ENCODE measurements at regions not wholly inside any gene's neighbourhood (a gene's known extent, or its start where the extent isn't known, plus 50 kb on each side); places are given as distances from the start of the nearest gene placed in this dataset.
"Not testable (repeated sequence)": the region's sequence is repeated elsewhere in the genome, so short reads cannot be mapped to it uniquely, and the experiment has no call there.

DNA sequence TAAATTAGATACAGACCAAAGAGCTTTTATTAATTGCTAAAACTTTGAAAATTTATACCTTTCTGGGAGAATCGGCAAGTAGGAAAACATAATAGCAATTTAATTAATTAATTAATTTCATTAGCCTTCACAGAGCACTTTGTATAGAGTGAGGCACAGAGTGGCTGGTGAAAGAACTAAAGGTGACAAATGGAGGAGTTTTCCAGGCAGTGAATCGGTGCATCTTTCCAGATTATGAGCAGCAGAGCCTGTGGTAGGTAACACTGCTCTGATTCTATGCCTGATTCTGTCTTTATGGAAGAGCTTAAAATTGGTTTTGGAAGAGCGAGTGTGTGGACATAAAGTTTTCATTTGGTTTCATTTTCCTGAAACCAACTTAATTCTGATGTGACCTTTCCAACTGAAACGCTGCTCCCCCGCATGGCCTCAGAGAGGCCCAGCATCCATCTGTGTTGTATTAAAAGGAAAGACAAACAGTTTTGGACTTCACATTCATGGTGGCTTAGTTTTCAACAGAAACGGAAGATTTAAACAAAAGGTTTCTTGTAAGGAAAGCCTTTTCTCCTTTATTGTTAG lies 188.9 kb upstream of the RPS23 start:
- DNase-seq = no peak

DNA sequence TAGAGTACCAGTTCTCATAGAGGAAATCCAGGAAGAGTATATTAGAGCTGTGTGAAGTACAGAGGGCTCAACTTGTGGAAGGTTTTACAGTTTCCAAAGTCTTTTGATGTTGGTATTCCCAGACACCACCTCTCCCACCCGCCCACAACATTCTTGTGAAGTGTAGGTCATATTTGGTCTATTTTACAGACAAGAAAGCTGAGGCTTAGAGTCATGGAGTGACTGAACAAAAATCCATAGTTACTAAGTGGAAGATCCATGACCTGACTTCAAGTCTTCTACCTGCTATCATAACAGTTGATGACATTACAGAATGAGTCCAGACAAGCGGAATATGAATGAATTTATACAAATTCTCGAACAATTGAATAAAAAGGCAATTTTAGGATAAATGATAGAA lies 187.1 kb upstream of the RPS23 start:
- DNase-seq = no peak

DNA sequence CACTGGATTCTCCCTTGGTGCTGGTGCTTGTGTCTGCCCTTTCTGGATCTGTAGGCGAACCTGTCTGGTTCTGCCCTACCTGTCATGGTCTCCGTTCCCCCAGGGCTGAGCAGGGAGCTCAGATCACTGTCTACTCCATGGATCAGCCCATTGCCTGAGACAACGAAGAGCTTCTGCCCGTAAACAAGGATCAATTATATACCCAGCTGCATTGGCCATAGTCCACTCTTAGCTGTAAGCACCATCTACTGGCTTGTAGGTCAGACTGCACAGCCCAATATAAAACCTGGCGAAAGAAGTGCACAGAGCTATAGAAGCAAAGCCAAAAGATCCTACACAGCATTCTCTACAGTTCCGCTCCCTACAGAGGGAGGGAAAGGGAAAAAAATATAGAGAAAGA lies 181.5 kb upstream of the RPS23 start:
- no peak for DNase-seq

DNA sequence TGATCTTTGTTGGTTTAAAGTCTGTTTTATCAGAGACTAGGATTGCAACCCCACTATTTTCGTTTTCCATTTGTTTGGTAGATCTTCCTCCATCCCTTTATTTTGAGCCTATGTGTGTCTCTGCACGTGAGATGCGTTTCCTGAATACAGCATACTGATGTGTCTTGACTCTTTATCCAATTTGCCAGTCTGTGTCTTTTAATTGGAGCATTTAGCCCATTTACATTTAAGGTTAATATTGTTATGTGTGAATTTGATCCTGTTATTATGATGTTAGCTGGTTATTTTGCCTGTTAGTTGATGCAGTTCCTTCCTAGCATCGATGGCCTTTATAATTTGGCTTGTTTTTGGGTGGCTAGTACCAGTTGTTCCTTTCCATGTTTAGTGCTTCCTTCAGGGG lies 177.2 kb upstream of the RPS23 start:
- not testable (repeated sequence) for DNase-seq

DNA sequence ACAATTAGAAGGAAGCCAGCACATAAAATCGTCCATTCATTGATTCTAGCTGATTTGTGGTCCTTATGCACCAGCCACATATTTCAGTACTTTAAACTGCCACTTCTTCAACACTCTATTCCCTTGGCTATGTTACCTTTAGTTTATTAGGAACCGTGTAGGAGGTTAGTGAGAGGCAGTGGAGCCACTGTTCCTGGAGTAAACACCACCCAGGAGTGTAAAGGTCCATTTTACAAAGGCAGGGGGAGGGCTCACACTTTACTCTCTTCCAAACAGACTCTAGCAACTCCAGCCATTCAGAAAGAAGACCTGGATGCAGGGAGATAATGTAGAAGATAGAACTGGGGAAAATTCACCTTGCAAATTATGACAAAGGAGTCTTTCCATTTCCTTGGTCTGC lies 170.2 kb upstream of the RPS23 start:
- no peak for DNase-seq

DNA sequence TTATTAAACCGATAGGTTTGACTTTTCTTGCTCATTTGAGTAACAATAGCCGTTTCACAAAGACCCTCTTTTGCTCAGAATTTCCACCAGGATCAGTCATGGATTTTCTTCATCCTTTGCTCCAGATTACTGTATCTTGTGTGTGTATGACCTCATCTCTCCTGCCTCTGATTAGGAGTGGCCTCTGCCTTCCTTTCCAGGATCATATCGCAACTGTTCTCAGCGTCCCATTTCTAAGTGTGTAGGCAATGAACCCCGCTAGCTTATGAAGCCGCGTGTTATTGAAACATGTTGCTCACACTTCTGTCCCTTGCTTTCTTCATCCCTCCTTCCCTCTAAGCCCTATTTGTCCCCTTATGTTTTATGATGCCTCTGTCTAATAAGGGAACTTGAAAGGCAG lies 169.8 kb upstream of the RPS23 start:
- DNase-seq = no peak

DNA sequence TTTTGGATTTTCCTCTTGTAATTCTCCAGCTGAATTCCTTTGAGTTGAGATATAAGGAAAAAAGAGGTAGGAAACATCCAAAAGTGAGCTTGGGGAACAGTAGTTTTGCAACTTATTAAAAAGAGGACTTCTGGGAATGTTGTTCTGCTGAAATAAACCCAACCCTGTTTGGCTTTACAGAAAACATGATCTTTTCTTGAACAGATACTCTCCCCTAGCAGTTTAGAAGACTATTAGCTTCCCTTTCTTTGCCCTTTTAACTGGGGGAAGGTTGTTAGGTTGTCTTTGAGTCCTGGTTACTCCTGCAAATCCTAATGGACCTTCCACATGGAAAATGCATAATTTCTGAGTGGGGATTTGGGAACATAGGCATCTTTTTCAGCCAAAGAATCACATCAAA lies 168.7 kb upstream of the RPS23 start:
- DNase-seq = no peak

DNA sequence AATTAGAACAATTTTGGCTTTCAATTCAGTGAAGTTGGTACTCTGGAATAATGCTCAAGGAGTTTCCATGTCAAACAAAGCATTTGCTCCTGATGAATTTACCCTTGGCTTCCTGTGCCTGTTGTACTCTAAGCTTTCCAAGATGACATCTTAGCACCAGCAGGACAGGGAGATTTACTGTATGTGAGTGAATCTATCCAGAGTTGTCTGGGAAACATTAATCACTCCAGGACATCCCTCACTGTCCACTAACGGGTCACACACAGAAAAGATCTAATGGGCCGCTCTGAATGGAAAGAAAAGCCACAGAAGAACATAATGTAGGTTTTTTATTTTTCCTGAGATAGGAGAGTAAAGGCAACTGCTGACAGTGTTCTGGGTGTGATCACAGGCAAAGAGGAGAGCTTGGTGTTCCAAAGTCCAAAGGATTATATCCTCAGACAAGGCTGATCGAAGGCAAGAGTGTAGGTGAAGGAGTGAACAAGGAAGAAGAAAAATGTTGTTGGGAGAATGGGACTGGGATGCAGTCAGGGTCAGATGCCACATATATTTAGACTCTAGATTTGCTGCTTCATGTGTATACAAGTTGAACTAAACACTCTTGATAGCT lies 167.7 kb upstream of the RPS23 start:
- DNase-seq = no peak

DNA sequence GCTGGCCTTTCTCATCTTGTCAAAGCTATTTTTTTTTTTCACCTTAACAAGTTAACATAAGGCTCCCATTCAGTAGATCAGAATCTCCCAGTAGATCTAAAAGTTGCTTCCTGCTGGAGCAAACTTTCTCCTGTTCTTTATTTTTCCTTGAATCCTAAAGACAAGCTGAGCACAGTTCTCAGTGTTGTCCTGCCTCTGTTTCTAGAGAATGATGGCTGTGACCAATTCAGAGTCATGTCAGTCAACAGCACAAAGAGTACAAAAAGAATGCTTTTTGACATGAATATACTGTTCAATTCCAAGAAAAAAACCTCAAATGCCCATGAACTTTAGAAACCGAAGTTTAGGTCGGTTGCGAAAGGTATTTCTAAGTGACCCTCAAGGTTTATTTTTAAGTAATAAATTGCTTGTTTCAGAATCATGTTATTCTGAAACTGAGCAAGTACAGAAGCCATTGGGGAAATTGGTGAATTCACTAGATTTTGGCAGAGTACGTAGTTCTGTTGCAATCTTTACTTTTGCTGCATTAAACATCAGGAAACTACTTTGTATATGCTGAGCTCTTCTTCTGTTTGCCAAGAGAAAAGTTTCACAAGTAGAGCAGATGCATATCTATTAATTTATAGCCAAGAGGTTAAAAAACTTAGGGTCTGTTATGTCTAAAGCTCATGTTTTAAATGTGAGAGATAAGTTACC lies 161.7 kb upstream of the RPS23 start:
- DNase-seq = no peak

DNA sequence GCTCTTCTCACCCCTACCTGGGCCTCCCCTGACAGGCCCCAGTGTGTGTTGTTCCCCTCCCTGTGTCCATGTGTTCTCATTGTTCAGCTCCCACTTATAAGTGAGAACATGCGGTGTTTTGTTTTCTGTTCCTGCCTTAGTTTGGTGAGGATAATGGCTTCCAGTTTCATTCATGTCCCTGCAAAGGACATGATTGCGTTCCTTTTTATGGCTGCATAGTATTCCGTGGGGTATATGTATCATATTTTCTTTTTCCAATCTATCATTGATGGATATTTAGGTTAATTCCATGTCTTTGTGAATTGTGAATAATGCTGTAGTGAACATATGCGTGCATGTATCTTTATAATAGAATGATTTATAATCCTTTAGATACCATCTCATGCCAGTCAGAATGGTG lies 159.4 kb upstream of the RPS23 start:
- not testable (repeated sequence) for DNase-seq

DNA sequence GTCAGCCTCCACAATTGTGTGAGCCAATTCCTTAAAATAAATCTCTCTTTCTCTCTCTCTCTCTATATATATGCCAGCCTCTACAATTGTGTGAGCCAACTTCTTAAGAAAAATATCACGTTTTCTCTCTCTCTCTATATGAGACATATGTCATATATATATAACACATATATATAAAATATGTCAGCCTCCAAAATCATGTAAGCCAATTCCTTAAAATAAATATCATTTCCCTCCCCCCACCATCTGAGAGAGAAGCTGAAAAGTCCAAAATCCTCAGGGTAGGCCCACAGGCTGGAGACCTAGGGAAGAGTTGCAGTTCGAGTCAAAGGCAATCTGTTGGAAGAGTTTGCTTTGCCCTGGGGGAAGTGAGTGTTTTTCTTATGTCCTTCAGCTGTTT lies 158.1 kb upstream of the RPS23 start:
- DNase-seq = no peak

DNA sequence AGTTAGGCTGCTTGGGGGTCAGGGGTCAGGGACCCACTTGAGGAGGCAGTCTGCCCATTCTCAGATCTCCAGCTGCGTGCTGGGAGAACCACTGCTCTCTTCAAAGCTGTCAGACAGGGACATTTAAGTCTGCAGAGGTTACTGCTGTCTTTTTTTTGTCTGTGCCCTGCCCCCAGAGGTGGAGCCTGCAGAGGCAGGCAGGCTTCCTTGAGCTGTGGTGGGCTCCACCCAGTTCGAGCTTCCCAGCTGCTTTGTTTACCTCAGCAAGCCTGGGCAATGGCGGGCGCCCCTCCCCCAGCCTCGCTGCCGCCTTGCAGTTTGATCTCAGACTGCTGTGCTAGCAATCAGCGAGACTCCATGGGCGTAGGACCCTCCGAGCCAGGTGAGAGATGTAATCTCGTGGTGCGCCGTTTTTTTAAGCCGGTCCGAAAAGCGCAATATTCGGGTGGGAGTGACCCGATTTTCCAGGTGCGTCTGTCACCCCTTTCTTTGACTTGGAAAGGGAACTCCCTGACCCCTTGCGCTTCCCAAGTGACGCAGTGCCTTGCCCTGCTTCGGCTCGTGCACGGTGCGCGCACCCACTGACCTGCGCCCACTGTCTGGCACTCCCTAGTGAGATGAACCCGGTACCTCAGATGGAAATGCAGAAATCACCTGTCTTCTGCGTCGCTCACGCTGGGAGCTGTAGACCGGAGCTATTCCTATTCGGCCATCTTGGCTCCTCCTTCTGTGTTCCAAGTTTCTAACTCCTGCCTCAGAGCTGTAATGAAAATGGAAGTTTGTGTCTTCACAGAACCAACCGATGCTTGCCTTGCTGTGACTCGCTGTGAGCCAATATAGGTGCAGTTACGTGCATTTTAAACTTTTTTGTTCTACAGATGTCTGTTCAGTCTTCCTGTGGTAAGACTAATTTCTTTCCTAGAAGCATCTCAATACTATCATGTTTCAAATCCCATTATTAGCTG lies 156.8 kb upstream of the RPS23 start:
- peak; percentile 51 for DNase-seq

DNA sequence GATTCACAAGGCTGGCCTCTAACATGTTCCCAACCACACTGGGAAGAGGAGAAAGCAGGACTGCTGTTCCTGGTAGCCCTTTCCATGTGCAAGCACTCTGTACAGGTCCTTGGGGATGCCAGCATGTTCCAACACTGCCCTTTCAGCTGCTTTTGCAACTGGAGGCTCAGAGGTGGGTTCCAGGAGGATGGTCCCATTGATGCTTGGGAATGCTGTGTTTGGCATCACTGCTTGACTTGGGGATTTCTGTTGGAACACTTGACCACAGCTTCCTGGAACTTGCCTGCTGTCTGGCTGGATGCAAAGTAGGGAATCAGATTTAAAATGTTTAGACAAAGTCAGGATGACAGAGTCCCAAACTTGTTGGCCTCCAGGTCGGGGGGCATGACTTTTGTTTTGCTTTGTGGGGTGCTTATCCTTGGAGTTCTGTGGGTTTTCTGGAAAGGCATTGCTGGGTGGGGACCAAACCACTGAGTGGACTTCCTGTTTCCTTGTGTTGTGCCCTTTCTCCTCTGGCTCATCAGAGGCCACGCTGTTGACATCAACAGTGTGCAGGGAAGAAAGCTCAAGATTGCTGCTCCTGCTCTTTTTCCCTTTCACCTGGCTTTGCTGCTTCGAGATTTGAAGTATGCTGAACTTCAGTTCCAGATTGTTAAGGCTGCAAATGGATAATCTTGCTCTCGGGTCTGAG lies 148.5 kb upstream of the RPS23 start:
- DNase-seq = no peak

DNA sequence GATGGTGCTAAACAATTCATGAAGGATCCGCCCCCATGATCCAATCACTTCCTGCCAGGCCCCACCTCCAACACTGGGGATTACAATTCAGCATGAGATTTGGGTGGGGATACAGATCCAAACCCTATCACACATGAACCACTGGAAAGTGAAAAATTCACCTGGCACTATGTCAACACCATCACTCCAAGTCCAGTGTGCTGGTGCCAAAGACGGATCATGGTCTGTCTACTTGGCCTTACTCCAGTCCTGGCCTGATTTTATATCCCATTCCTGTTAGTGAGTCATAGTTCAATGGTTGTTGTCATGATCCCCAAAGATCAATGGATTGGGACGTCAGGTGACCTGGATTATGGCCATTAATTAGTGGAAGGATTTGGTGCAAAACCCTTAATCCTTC lies 147.4 kb upstream of the RPS23 start:
- no peak for DNase-seq

DNA sequence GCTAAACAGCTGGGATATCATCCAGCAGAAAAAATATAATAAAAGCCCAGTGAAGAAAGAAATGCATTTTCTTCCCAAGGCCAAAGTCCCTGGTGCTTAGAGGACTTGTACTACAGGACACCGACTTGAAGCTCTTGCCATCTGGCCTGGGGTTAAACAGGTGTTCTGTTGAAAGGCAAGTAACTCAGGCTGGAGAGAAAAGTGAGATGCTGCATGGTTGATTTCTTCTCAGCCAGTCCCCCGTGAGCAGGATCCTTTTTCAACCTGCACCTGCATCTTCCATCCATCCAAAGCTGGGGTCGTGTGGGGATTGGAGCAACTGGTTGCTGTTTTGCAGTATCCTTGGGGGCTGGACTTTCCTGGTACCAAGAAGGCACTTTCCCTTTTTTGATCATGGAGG lies 146.1 kb upstream of the RPS23 start:
- no peak for DNase-seq

DNA sequence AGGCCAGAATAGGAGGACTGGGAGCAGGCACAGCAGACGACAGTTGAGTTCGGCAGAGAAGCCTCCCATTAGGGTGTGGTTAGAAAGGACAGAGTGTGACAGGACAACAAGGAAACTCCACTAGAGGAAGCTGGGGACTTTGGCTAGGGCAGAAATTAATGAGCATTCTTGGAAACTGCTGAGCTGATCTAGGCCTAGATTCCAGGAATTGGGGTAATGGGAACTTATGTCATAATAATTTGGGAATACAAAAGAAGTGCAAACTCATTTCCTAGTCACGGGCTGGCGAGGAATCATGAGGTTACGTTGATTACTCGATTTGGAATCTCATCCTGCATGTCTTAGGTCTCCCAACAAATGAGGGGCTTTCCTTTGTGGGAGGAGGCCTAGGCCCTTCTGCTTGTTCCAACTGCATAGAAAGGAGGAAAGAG lies 144.6 kb upstream of the RPS23 start:
- DNase-seq = no peak

DNA sequence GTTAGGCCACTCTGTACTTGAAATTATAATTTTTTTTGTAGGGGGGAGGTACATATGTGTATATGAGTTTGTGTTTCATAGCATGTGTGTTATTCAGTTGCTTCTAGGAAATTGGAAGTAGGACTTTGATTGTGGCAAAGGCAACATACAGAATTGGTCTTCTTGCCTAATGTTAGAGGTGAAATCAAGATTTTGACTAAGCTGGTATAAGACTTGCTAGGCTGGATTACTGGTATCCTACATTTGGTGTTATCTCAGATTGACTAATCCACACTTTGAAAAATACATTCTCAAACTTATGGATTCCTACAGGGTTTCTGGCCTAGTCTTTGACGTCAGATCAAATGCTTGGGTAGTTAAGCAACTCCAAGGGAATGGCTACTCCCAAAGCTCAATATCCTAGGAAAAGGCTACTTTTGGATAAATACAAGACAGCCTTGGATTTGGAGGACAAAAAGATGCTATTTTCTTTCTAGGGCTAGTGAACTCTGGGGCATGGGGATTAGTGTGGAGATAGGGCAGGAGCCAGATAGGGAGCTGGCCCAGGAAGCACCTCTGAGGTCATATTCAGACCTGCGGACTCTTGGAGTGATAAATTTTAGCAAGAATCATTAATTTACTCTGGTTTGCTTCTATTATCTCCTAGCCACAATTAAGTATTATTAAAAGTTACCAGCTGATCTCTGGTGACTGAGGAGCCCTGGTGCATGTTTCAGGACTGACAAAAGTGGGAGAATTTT lies 144.0 kb upstream of the RPS23 start:
- no peak for DNase-seq

DNA sequence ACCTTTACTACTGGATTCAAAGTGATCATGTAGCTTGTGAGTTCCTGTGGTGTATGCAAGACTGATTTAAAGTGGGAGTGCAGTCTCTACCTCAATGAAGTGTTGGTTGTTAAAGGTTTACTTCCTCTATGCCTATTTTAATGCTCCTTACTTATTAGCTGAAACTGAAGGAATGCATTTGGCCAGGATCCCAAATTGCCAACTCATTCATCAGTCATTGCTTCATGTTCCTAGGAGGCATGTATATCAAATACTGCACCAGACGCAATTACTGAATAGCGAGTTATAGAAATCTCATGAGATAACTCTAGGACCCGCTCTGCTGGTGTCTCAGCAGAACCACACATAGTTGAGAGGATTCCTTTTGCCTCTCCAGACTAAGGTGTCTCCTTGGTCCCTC lies 143.0 kb upstream of the RPS23 start:
- no peak for DNase-seq

DNA sequence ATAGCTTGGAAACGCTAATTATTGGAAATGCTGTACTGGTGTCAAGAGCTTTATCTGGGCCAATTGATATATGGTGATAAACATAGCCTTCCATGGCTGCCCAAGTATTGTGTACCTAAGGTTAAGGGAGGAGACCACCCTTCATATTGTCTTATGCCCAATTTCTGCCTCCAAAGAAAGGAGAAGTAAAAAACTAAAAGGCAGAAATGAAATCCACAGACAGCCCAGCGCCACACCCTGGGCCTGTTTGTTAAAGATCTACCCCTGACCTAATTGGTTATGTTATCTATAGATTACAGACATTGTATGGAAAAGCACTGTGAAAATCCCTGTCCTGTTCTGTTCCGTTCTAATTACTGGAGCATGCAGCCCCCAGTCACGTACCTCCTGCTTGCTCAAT lies 142.4 kb upstream of the RPS23 start:
- not testable (repeated sequence) for DNase-seq

DNA sequence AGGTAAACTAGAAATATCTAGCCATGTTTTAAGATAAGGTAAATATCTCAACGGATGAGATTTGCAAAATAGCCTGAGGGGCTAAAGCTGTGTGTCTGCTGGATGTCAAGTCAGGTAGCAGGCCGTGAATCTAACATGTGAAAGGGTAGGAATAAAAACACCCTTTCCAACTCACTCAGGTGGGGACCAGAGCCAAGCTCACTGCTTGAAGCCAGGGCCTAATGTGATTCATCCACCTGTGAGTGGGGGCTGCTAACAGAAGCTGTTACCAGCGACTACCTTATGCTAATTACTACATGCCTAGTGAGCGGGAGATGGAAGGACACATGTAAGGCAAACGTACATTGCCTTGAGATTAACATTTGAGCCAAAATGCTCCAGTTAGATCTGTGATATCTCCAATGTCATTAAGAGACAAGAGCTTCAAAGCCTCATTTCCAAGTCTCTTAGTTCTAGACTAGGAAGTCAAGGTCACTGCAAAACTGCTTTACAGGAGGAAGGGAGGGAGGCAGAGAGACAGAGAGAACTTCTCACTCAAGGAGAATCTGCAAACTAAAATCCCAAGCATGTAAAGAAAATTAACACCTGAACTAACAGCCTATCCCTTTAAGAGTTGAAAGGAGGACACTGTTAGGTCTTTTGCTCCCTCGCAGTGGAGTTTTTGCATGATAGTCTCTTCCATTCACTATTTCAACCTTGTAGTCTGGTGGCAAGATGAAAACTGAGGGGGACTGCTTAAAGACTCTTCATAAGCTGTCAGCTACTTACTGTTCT lies 141.6 kb upstream of the RPS23 start:
- DNase-seq = no peak

DNA sequence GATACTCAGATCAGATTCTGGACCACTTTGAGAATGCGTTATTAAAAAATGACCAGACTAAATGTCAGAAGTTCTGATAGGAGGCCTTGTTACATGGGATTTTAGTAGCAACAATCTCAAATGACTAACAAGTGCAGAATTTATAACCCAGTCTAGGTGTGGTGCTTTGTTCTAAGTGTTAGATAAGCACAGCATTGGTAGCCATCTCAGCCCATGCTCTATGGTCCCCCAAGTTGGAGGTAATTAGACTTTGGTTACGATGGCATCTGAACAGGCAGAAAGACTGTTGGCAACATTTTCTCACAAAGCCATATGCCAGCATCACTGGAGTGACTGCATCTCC lies 140.4 kb upstream of the RPS23 start:
- no peak for DNase-seq

All from NCI-H82 (cell line).